Skin of body (tissue), 2 donors: ENCODE measurements at regions not wholly inside any gene's neighbourhood (a gene's known extent, or its start where the extent isn't known, plus 50 kb on each side); places are given as distances from the start of the nearest gene placed in this dataset. TPM values are rescaled to one million over a fixed set of nuclear protein-coding genes. Genes with fewer than 3 reads are reported as not detected.
"Not testable (repeated sequence)": the region's sequence is repeated elsewhere in the genome, so short reads cannot be mapped to it uniquely, and the experiment has no call there.

Experiments used
- DNase-seq: peaks from one replicate; lab custom pipeline; 2025; lab: John Stamatoyannopoulos, UW
- small RNA-seq: library from RNA; depleted of rRNA; stranded (forward); fragments of <200 nt; gene quantifications from one replicate; pipeline ENCODE3, GENCODE V24; 2014; ENCODE audit warnings: low replicate concordance

- peak; percentile 21 for DNase-seq
Observed at GRCh38 chrX:44675362-44676024, 132.8 kb upstream of the FUNDC1 start.

GRCh38 chrX:44674906-44675305 lies 132.2 kb upstream of the FUNDC1 start:
- DNase-seq, result no peak

- DNase-seq, result no peak
Observed at GRCh38 chrX:44669626-44670025, 127.0 kb upstream of the FUNDC1 start.

- no peak for DNase-seq
Observed at GRCh38 chrX:44667771-44668170, 125.1 kb upstream of the FUNDC1 start.

- DNase-seq, result not testable (repeated sequence)
Observed at GRCh38 chrX:44657718-44658246, 115.1 kb upstream of the FUNDC1 start.

GRCh38 chrX:44651358-44651757 lies 108.7 kb upstream of the FUNDC1 start:
- DNase-seq, result no peak

GRCh38 chrX:44643723-44644122 lies 101.1 kb upstream of the FUNDC1 start:
- no peak for DNase-seq

- DNase-seq, result no peak
Observed at GRCh38 chrX:44637282-44637681, 94.6 kb upstream of the FUNDC1 start.

GRCh38 chrX:44621078-44621477 lies 78.4 kb upstream of the FUNDC1 start:
- DNase-seq, result no peak

- DNase-seq, result no peak
Observed at GRCh38 chrX:44619039-44619438, 76.4 kb upstream of the FUNDC1 start.

- DNase-seq, result no peak
Observed at GRCh38 chrX:44596277-44596676, 53.6 kb upstream of the FUNDC1 start.

Small RNA genes in the stretch of these regions (small RNA-seq; reads per million reads assigned to genes)
- not detected for gene RN7SL291P
